H1 (cell line): ENCODE measurements at regions not wholly inside any gene's neighbourhood (a gene's known extent, or its start where the extent isn't known, plus 50 kb on each side); places are given as distances from the start of the nearest gene placed in this dataset.

Source experiments
- CTCF ChIA-PET: fragments of 300-600 bp; sonication (Branson Sonifier 250); formaldehyde crosslinking; loops from one replicate; lab custom pipeline; 2021; ENCODE audit not compliant: partially characterized antibody; lab: Charles Lee
- POLR2A ChIA-PET: fragments of 300-600 bp; sonication (Branson Sonifier 250); formaldehyde crosslinking; loops from one replicate; lab custom pipeline; 2021; ENCODE audit warnings: inconsistent platforms; ENCODE audit not compliant: partially characterized antibody; lab: Charles Lee
- DNase-seq, 2 experiments: peaks; one replicate each; pipeline versions ENCODE4 v3.0.0 to v3.0.0-alpha.2; 2010 to 2022; ENCODE audit warnings: low spot score in 2 of 2, low read depth in 1 of 2, mixed read lengths in 1 of 2
- FAIRE-seq: peaks from 2 replicates; lab custom pipeline; 2011; peaks lifted over from hg19 to GRCh38; lab: Jason Lieb, UNC
- H2AFZ ChIP-seq: 2 replicates; pipeline ENCODE4 v1.8.1; 2012; ENCODE audit warnings: low read length, inconsistent platforms
- H2AK5ac ChIP-seq: 2 replicates; pipeline ENCODE4 v1.6.1; 2013; ENCODE audit warnings: low read depth, low read length
- H2BK120ac ChIP-seq: replicated peaks from 2 replicates; pipeline ENCODE3; 2013; ENCODE audit warnings: low read depth, low read length, inconsistent platforms
- H2BK12ac ChIP-seq: 2 replicates; pipeline ENCODE4 v1.6.1; 2013; ENCODE audit warnings: low read depth, low read length
- H2BK15ac ChIP-seq: 2 replicates; pipeline ENCODE4 v1.6.1; 2013; ENCODE audit warnings: low read length
- H2BK20ac ChIP-seq: 2 replicates; pipeline ENCODE4 v1.6.1; 2013; ENCODE audit warnings: low read length
- H2BK5ac ChIP-seq: 2 replicates; pipeline ENCODE4 v1.6.1; 2013; ENCODE audit warnings: low read depth, low read length
- H3K14ac ChIP-seq: 2 replicates; pipeline ENCODE4 v1.6.1; 2013; ENCODE audit warnings: inconsistent platforms; ENCODE audit not compliant: insufficient read length
- H3K18ac ChIP-seq: 2 replicates; pipeline ENCODE4 v1.6.1; 2013; ENCODE audit warnings: low read length; ENCODE audit errors: extremely low read depth
- H3K23ac ChIP-seq: 2 replicates; pipeline ENCODE4 v1.6.1; 2013; ENCODE audit warnings: inconsistent platforms; ENCODE audit not compliant: insufficient read length
- H3K23me2 ChIP-seq: 2 replicates; pipeline ENCODE4 v1.6.1; 2013; ENCODE audit warnings: low read depth, low read length
- H3K27ac ChIP-seq: 2 replicates; pipeline ENCODE4 v1.6.1; 2011; ENCODE audit warnings: low read depth, low read length, inconsistent platforms
- H3K27me3 ChIP-seq, 4 experiments: replicated peaks in 1 of 4; 1 replicate in 1 of 4; 2 replicates in 3 of 4; pipeline versions ENCODE4 v1.6.1 to v1.8.1; 2011 to 2013; ENCODE audit warnings: low read length in 3 of 4, mild to moderate bottlenecking in 3 of 4, inconsistent platforms in 2 of 4, mixed read lengths in 2 of 4, moderate library complexity in 1 of 4; ENCODE audit not compliant: control insufficient read depth in 3 of 4, insufficient read depth in 3 of 4; ENCODE audit errors: extremely low read depth in 1 of 4
- H3K36me3 ChIP-seq, 4 experiments: 2 replicates each; pipeline versions ENCODE4 v1.6.1 to v1.8.1; 2011 to 2013; ENCODE audit warnings: mild to moderate bottlenecking in 4 of 4, low read length in 3 of 4, moderate library complexity in 2 of 4, control low read depth in 1 of 4, inconsistent platforms in 1 of 4; ENCODE audit not compliant: insufficient read depth in 4 of 4, control insufficient read depth in 2 of 4
- H3K4ac ChIP-seq: replicated peaks from 2 replicates; pipeline ENCODE3; 2013; ENCODE audit warnings: low read length, low read depth, mixed read lengths, inconsistent platforms; ENCODE audit not compliant: insufficient read length
- H3K4me1 ChIP-seq, 4 experiments: replicated peaks in 1 of 4; 1 replicate in 1 of 4; 2 replicates in 3 of 4; pipeline versions ENCODE4 v1.6.1 to v1.8.1; 2011 to 2013; ENCODE audit warnings: low read length in 3 of 4, inconsistent platforms in 2 of 4, mixed read lengths in 1 of 4; ENCODE audit not compliant: insufficient read depth in 4 of 4, control insufficient read depth in 3 of 4
- H3K4me2 ChIP-seq, 2 experiments: 2 replicates each; pipeline versions ENCODE4 v1.6.1 to v1.8.1; 2011 to 2013; ENCODE audit warnings: low read depth in 2 of 2, low read length in 2 of 2, control low read depth in 1 of 2, inconsistent platforms in 1 of 2, mild to moderate bottlenecking in 1 of 2; ENCODE audit not compliant: insufficient read depth in 1 of 2
- H3K4me3 ChIP-seq, 4 experiments: fragments of 200-600, 300-600 bp in 1 of 4; sonication (generic), shearing (Covaris generic), sonication (Bioruptor Twin) in 1 of 4; 2 replicates each; pipeline versions ENCODE4 v1.5.1 to v1.8.1; 2011 to 2016; ENCODE audit warnings: low read length in 4 of 4, low read depth in 3 of 4, control low read depth in 2 of 4, inconsistent platforms in 2 of 4, mild to moderate bottlenecking in 2 of 4, mixed read lengths in 1 of 4, moderate library complexity in 1 of 4; ENCODE audit not compliant: insufficient read depth in 2 of 4; ENCODE audit errors: extremely low read depth in 1 of 4
- H3K56ac ChIP-seq: replicated peaks from 2 replicates; pipeline ENCODE3; 2013; ENCODE audit warnings: low read depth, mild to moderate bottlenecking, mixed read lengths, low read length, inconsistent platforms; ENCODE audit not compliant: insufficient read length
- H3K79me1 ChIP-seq: 2 replicates; pipeline ENCODE4 v1.6.1; 2013; ENCODE audit warnings: low read depth, low read length, control low read depth
- H3K79me2 ChIP-seq, 2 experiments: 2 replicates each; pipeline versions ENCODE4 v1.6.1 to v1.8.1; 2012 to 2013; ENCODE audit warnings: low read length in 2 of 2, mild to moderate bottlenecking in 2 of 2, inconsistent platforms in 1 of 2; ENCODE audit not compliant: insufficient read depth in 2 of 2, control insufficient read depth in 1 of 2
- H3K9ac ChIP-seq, 4 experiments: replicated peaks in 1 of 4; 1 replicate in 1 of 4; 2 replicates in 3 of 4; pipeline versions ENCODE4 v1.6.1 to v1.8.1; 2011 to 2013; ENCODE audit warnings: low read depth in 3 of 4, low read length in 3 of 4, control low read depth in 2 of 4, mild to moderate bottlenecking in 2 of 4, moderate library complexity in 2 of 4, inconsistent platforms in 1 of 4; ENCODE audit errors: extremely low read depth in 1 of 4
- H3K9me3 ChIP-seq, 2 experiments: 2 replicates each; pipeline versions ENCODE4 v1.6.1 to v1.8.1; 2012 to 2013; ENCODE audit warnings: mild to moderate bottlenecking in 2 of 2, moderate library complexity in 2 of 2, control low read depth in 1 of 2, inconsistent platforms in 1 of 2, low read depth in 1 of 2, low read length in 1 of 2, mixed read lengths in 1 of 2; ENCODE audit not compliant: insufficient read depth in 2 of 2
- H4K20me1 ChIP-seq, 2 experiments: replicated peaks in 1 of 2; 2 replicates each; pipeline versions ENCODE3 to v1.8.1; 2011 to 2013; ENCODE audit warnings: inconsistent platforms in 2 of 2, low read length in 2 of 2, mild to moderate bottlenecking in 1 of 2; ENCODE audit not compliant: insufficient read depth in 2 of 2, control insufficient read depth in 1 of 2
- H4K5ac ChIP-seq: 2 replicates; pipeline ENCODE4 v1.6.1; 2013; ENCODE audit warnings: low read length, low read depth, mixed read lengths, inconsistent platforms; ENCODE audit not compliant: insufficient read length
- H4K8ac ChIP-seq: 2 replicates; pipeline ENCODE4 v1.8.0; 2013; ENCODE audit warnings: mild to moderate bottlenecking, moderate library complexity, low read length, inconsistent platforms; ENCODE audit not compliant: insufficient read depth; ENCODE audit errors: extremely low read depth
- H4K91ac ChIP-seq: replicated peaks from 2 replicates; pipeline ENCODE3; 2013; ENCODE audit warnings: low read length, mixed read lengths, inconsistent platforms; ENCODE audit not compliant: insufficient read length
- BACH1 ChIP-seq: IDR thresholded peaks from 2 replicates; pipeline ENCODE4 v1.6.1; 2012; ENCODE audit warnings: low read length, improper control_type of control experiment
- BCL11A ChIP-seq, 2 experiments: IDR thresholded peaks; one replicate each; pipeline ENCODE4 v1.6.1; 2011; ENCODE audit warnings: low read depth in 2 of 2, low read length in 2 of 2, mild to moderate bottlenecking in 2 of 2
- BRCA1 ChIP-seq: IDR thresholded peaks from 2 replicates; pipeline ENCODE4 v1.6.1; 2012; ENCODE audit warnings: low read depth, low read length, improper control_type of control experiment
- CTCF ChIP-seq, 3 experiments: IDR thresholded peaks; 1 replicate in 2 of 3; 2 replicates in 1 of 3; pipeline versions ENCODE4 v1.5.1 to v1.6.1; 2011; ENCODE audit warnings: low read length in 3 of 3, mild to moderate bottlenecking in 3 of 3, inconsistent platforms in 2 of 3, low read depth in 1 of 3, moderate library complexity in 1 of 3; ENCODE audit not compliant: insufficient read depth in 1 of 3; ENCODE audit errors: control extremely low read depth in 1 of 3
- EGR1 ChIP-seq: IDR thresholded peaks from 2 replicates; pipeline ENCODE4 v1.6.1; 2011; ENCODE audit warnings: low read depth, low read length, borderline replicate concordance
- FOSL1 ChIP-seq: IDR thresholded peaks from 2 replicates; pipeline ENCODE4 v1.6.1; 2011; ENCODE audit warnings: mild to moderate bottlenecking, low read depth, low read length, moderate library complexity; ENCODE audit not compliant: insufficient read depth
- HDAC2 ChIP-seq, 2 experiments: fragments of 300-600 bp in 1 of 2; sonication (generic) in 1 of 2; IDR thresholded peaks; 2 replicates each; pipeline ENCODE4 v1.6.1; 2011 to 2012; ENCODE audit warnings: low read depth in 2 of 2, low read length in 2 of 2, mild to moderate bottlenecking in 2 of 2, moderate library complexity in 2 of 2, borderline replicate concordance in 1 of 2, inconsistent platforms in 1 of 2
- KDM5A ChIP-seq: fragments of 200-600 bp; IDR thresholded peaks from 2 replicates; pipeline ENCODE4 v1.7.1; 2012; ENCODE audit warnings: mild to moderate bottlenecking, low read length, inconsistent platforms, mixed read lengths
- RXRA ChIP-seq: IDR thresholded peaks from 2 replicates; pipeline ENCODE4 v1.6.1; 2011; ENCODE audit warnings: low read depth, mild to moderate bottlenecking, low read length, moderate library complexity; ENCODE audit not compliant: insufficient read depth
- SP1 ChIP-seq: IDR thresholded peaks from 2 replicates; pipeline ENCODE4 v1.6.1; 2011; ENCODE audit warnings: low read depth, low read length
- SUZ12 ChIP-seq: fragments of 200-600 bp; sonication (generic); IDR thresholded peaks from 2 replicates; pipeline ENCODE4 v1.6.1; 2012; ENCODE audit warnings: mild to moderate bottlenecking, inconsistent platforms, low read length, moderate library complexity, mixed read lengths
- TAF7 ChIP-seq: optimal IDR thresholded peaks from 2 replicates; pipeline ENCODE3; 2011; ENCODE audit warnings: low read depth, mild to moderate bottlenecking, inconsistent platforms, low read length, moderate library complexity, borderline replicate concordance
- WGBS, 2 experiments: shearing (Covaris generic) in 1 of 2; methylation state at CpG; one replicate each; pipeline versions ENCODE4 v1.1.6 to v1.1.7; 2013 to 2015; ENCODE audit warnings: low lambda C conversion rate in 2 of 2, mixed read lengths in 2 of 2, inconsistent platforms in 1 of 2, low coverage in 1 of 2, missing lambda C conversion rate in 1 of 2; ENCODE audit not compliant: insufficient replicate concordance in 2 of 2, insufficient coverage in 1 of 2, insufficient read length in 1 of 2; ENCODE audit errors: extremely low coverage in 1 of 2, missing lambda C conversion rate in 1 of 2; 5-methylcytosine and 5-hydroxymethylcytosine counted together

DNA sequence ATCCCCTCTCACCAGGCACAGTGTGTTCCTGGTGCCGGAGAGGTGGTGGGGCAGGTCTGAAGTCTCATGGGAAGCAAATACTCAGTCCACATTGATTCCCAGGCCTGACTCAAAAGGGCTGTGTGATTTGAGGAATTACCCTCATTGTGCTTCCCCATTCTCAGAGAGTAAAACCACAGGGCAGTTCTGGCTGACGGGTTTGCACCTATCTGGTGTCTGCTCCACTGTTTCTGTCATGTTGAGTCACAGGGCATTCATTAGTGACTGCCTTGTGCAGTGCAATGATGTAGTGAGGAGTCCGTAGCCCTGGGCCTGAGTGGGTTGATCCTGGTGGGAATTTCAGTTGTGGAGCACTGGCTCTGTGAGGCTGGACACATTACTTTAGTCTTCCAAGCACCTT, 85.2 kb upstream of the ARHGAP20 start:
- CTCF ChIA-PET = no interaction called here
- FAIRE-seq = no peak
- DNase-seq = no peak

More for the DNA sequence above, 85.2 kb upstream of the ARHGAP20 start:
- Histone ChIP-seq H2BK5ac (no peak overlapping the region), H3K9ac (no peak overlapping the region), H3K79me2 (no peaks in the 10 kb centered on the region), H2BK20ac (no peak overlapping the region), H2BK15ac (no peak overlapping the region), H3K4me3 (no peak overlapping the region), H2AK5ac (no peak overlapping the region), H3K27me3 (no peaks in the 10 kb centered on the region), H3K36me3 (no peaks in the 10 kb centered on the region), H3K23ac (no peak overlapping the region), H2BK12ac (0 out of 2 replicates have a peak overlapping the region, but pooled peaks have one; percentile 60), H3K14ac (no peak overlapping the region), H3K79me1 (no peaks in the 10 kb centered on the region), H4K5ac (no peak overlapping the region), H2BK120ac (no peak overlapping the region), H3K4ac (no peak overlapping the region), H4K91ac (no peak overlapping the region), H3K18ac (0 out of 2 replicates have a peak overlapping the region, but pooled peaks have one; percentile 27), H3K27ac (no peak overlapping the region), H3K4me1 (peaks cover 0 to 3% (median 1%) of the 10 kb centered on the region in 4 experiments; a peak in 1 of 7 replicates), H4K8ac (no peak overlapping the region), H3K4me2 (no peak overlapping the region), H2AFZ (no peak overlapping the region), H3K9me3 (no peaks in the 10 kb centered on the region), H4K20me1 (no peaks in the 10 kb centered on the region), H3K23me2 (no peaks in the 10 kb centered on the region), H3K56ac (no peak overlapping the region)
- 91% methylated on average over 3 of the region's 3 CpGs; no CpG with 5 or more reads in 1 of the 2 experiments for WGBS, 2 experiments
- POLR2A ChIA-PET = no interaction called here
- TF ChIP-seq FOSL1 (no peak), RXRA (no peak), HDAC2 (IDR thresholded peaks at IDR 0.05; ENCODE audit: borderline replicate concordance in 1 of 2, low read depth in 2 of 2, low read length in 2 of 2) (no peak), EGR1 (no peak), BACH1 (no peak), SP1 (no peak), BRCA1 (no peak), KDM5A (no peak), BCL11A (IDR thresholded peaks at IDR 0.05; ENCODE audit: low read depth in 2 of 2, low read length in 2 of 2) (no peak), SUZ12 (no peak), CTCF (IDR thresholded peaks at IDR 0.05; ENCODE audit: control extremely low read depth in 1 of 3, insufficient read depth in 1 of 3, low read depth in 1 of 3, low read length in 3 of 3) (no peak), TAF7 (no peak)
